Aorta (tissue), 5 donors: ENCODE measurements at regions not wholly inside any gene's neighbourhood (a gene's known extent, or its start where the extent isn't known, plus 50 kb on each side); places are given as distances from the start of the nearest gene placed in this dataset.

Experiments
- ATAC-seq: fragments of 200-7000 bp; cut with Tn5 transposase; one replicate; pipeline ENCODE4 v1.9.1; 2022; ENCODE audit warnings: moderate library complexity; ENCODE audit not compliant: low FRiP score
- DNase-seq, 2 donors: peaks; one replicate each; pipeline ENCODE4 v3.0.0-alpha.2; 2020
- H3K27ac ChIP-seq, 2 donors: one replicate each; pipeline ENCODE4 v1.5.1; 2013; ENCODE audit warnings: low read length in 2 of 2, mild to moderate bottlenecking in 2 of 2, moderate library complexity in 2 of 2, control low read depth in 1 of 2, inconsistent platforms in 1 of 2, low read depth in 1 of 2
- H3K27me3 ChIP-seq, 2 donors: one replicate each; pipeline ENCODE4 v1.6.1; 2013; ENCODE audit warnings: control low read depth in 1 of 2, low read length in 1 of 2, mild to moderate bottlenecking in 1 of 2, moderate library complexity in 1 of 2; ENCODE audit not compliant: insufficient read depth in 2 of 2, control insufficient read depth in 1 of 2
- H3K36me3 ChIP-seq, 2 donors: one replicate each; pipeline ENCODE4 v1.6.1; 2013; ENCODE audit warnings: control low read depth in 1 of 2, low read length in 1 of 2, mild to moderate bottlenecking in 1 of 2; ENCODE audit not compliant: insufficient read depth in 2 of 2, control insufficient read depth in 1 of 2
- H3K4me1 ChIP-seq, 2 donors: one replicate each; pipeline ENCODE4 v1.6.1; 2013; ENCODE audit warnings: low read length in 2 of 2, control low read depth in 1 of 2, mild to moderate bottlenecking in 1 of 2, moderate library complexity in 1 of 2; ENCODE audit not compliant: insufficient read depth in 2 of 2, control insufficient read depth in 1 of 2
- H3K4me3 ChIP-seq, 2 donors: one replicate each; pipeline ENCODE4 v1.5.1; 2013; ENCODE audit warnings: low read length in 2 of 2, control low read depth in 1 of 2, mild to moderate bottlenecking in 1 of 2
- H3K9me3 ChIP-seq: one replicate; pipeline ENCODE4 v1.6.1; 2013; ENCODE audit warnings: mild to moderate bottlenecking, low read length; ENCODE audit not compliant: control insufficient read depth
- WGBS, 2 donors: extraction: QIAGEN DNeasy Blood & Tissue Kit; methylation state at CpG; one replicate each; pipeline ENCODE4 v1.1.7; 2013; 5-methylcytosine and 5-hydroxymethylcytosine counted together
- intact Hi-C, 2 donors: fragments of 100-400 bp; cut with DNase I; formaldehyde crosslinking; loops; one replicate each; pipeline versions ENCODE4 v1.14.2 to v1.15.0; 2022
- donor health status: healthy with polysubstance abuse.
- donor health status: Bipolar disorder and iron deficiency.
- donor health status: DM: no; HTN: no; CAD: no.
- donor health status: DM: no; HTN: no; CAD: no.
- donor health status: DM: yes; HTN: yes; CAD: no.

- 23 to 27% methylated on average over 2 of the region's 2 CpGs for WGBS, 2 donors
- H3K27ac ChIP-seq = no peak overlapping the region
- H3K36me3 ChIP-seq = no peaks in the 10 kb centered on the region
- peak; percentile 43 for ATAC-seq
- H3K9me3 ChIP-seq = no peaks in the 10 kb centered on the region
- intact Hi-C loops = no loop called here
- no peak for DNase-seq
- H3K4me3 ChIP-seq = no peak overlapping the region
- no peaks in the 10 kb centered on the region for H3K4me1 ChIP-seq
- no peaks in the 10 kb centered on the region for H3K27me3 ChIP-seq
These were observed 1089.8 kb downstream of the TUSC7 start for GRCh38 chr3:117799387-117799735.

GRCh38 chr3:117801912-117802239 lies 1092.3 kb downstream of the TUSC7 start:
- Histone ChIP-seq H3K9me3 (no peaks in the 10 kb centered on the region), H3K27me3 (no peaks in the 10 kb centered on the region), H3K27ac (no peak overlapping the region), H3K36me3 (no peaks in the 10 kb centered on the region), H3K4me3 (no peak overlapping the region), H3K4me1 (no peaks in the 10 kb centered on the region)
- ATAC-seq (no peak), DNase-seq (no peak)
- intact Hi-C loops = no loop called here
- WGBS, 2 donors = 17 to 25% methylated on average over 2 of the region's 2 CpGs

GRCh38 chr3:117809186-117810081 lies 1099.9 kb downstream of the TUSC7 start:
- no peak for ATAC-seq
- WGBS, 2 donors = 5 to 9% methylated on average over 1 of the region's 1 CpG
- intact Hi-C loops = no loop called here

GRCh38 chr3:117811786-117812185 lies 1102.2 kb downstream of the TUSC7 start:
- Histone ChIP-seq H3K27ac (no peak overlapping the region), H3K27me3 (no peaks in the 10 kb centered on the region), H3K36me3 (no peaks in the 10 kb centered on the region), H3K9me3 (no peaks in the 10 kb centered on the region), H3K4me1 (peaks cover 0 to 4% of the 10 kb centered on the region in 2 donors), H3K4me3 (no peak overlapping the region)
- ATAC-seq (no peak), DNase-seq (no peak)
- intact Hi-C loops = no loop called here
- 70 to 84% methylated on average over 2 of the region's 2 CpGs for WGBS, 2 donors

More at GRCh38 chr3:117809186-117810081, 1099.9 kb downstream of the TUSC7 start:
- H3K4me1 ChIP-seq = peaks cover 0 to 4% of the 10 kb centered on the region in 2 donors
- no peak overlapping the region for H3K4me3 ChIP-seq
- DNase-seq = no peak
- H3K9me3 ChIP-seq = no peaks in the 10 kb centered on the region
- no peak overlapping the region for H3K27ac ChIP-seq
- H3K36me3 ChIP-seq = no peaks in the 10 kb centered on the region
- no peaks in the 10 kb centered on the region for H3K27me3 ChIP-seq

- no peak for DNase-seq
- no peak for ATAC-seq
- intact Hi-C loops = no loop called here
- H3K27ac ChIP-seq = no peak overlapping the region
- no peaks in the 10 kb centered on the region for H3K27me3 ChIP-seq
- no peaks in the 10 kb centered on the region for H3K9me3 ChIP-seq
- 36 to 48% methylated on average over 2 of the region's 2 CpGs for WGBS, 2 donors
- no peaks in the 10 kb centered on the region for H3K36me3 ChIP-seq
- no peak overlapping the region for H3K4me3 ChIP-seq
- no peaks in the 10 kb centered on the region for H3K4me1 ChIP-seq
These were observed 1105.4 kb downstream of the TUSC7 start for GRCh38 chr3:117814975-117815374.

- Histone ChIP-seq H3K36me3 (no peaks in the 10 kb centered on the region), H3K9me3 (no peaks in the 10 kb centered on the region), H3K4me3 (no peak overlapping the region), H3K27me3 (no peaks in the 10 kb centered on the region), H3K4me1 (no peaks in the 10 kb centered on the region), H3K27ac (no peak overlapping the region)
- ATAC-seq (no peak), DNase-seq (no peak)
- intact Hi-C loops = no loop called here
- WGBS, 2 donors = 69 to 89% methylated on average over 2 of the region's 2 CpGs
These were observed 1107.5 kb downstream of the TUSC7 start for GRCh38 chr3:117817103-117817502.

- ATAC-seq = no peak
- H3K9me3 ChIP-seq = no peaks in the 10 kb centered on the region
- no peak for DNase-seq
- intact Hi-C loops = no loop called here
- H3K27ac ChIP-seq = no peak overlapping the region
- 13% methylated on average over 1 of the region's 1 CpG for WGBS, 2 donors
- H3K4me3 ChIP-seq = no peak overlapping the region
- no peaks in the 10 kb centered on the region for H3K4me1 ChIP-seq
- no peaks in the 10 kb centered on the region for H3K27me3 ChIP-seq
- H3K36me3 ChIP-seq = no peaks in the 10 kb centered on the region
These were observed 1109.0 kb downstream of the TUSC7 start for GRCh38 chr3:117818592-117818991.

GRCh38 chr3:117820658-117821299 lies 1111.2 kb downstream of the TUSC7 start:
- Histone ChIP-seq H3K4me3 (no peak overlapping the region), H3K27ac (no peak overlapping the region), H3K9me3 (no peaks in the 10 kb centered on the region), H3K36me3 (no peaks in the 10 kb centered on the region), H3K27me3 (no peaks in the 10 kb centered on the region), H3K4me1 (no peaks in the 10 kb centered on the region)
- ATAC-seq = no peak
- WGBS, 2 donors = 81% methylated on average over 3 of the region's 3 CpGs
- DNase-seq = no peak
- intact Hi-C loops = no loop called here

- H3K27ac ChIP-seq = no peak overlapping the region
- ATAC-seq (no peak), DNase-seq (no peak)
- intact Hi-C loops = no loop called here
- H3K4me1 ChIP-seq = no peaks in the 10 kb centered on the region
- no peaks in the 10 kb centered on the region for H3K36me3 ChIP-seq
- 98 to 100% methylated on average over 1 of the region's 1 CpG for WGBS, 2 donors
- no peaks in the 10 kb centered on the region for H3K27me3 ChIP-seq
- no peaks in the 10 kb centered on the region for H3K9me3 ChIP-seq
- no peak overlapping the region for H3K4me3 ChIP-seq
These were observed 1112.8 kb downstream of the TUSC7 start for GRCh38 chr3:117822416-117822815.
